WTC11 (cell line): ENCODE measurements at regions not wholly inside any gene's neighbourhood (a gene's known extent, or its start where the extent isn't known, plus 50 kb on each side); places are given as distances from the start of the nearest gene placed in this dataset.

Experiments used
- ATF2 ChIP-seq: sonication (generic); formaldehyde crosslinking; IDR thresholded peaks from 2 replicates; pipeline ENCODE4 v1.8.1; 2022; ENCODE audit warnings: low read depth, missing genetic modification reagents, borderline replicate concordance
- ATF3 ChIP-seq: sonication (generic); formaldehyde crosslinking; conservative IDR thresholded peaks from 2 replicates; pipeline ENCODE4 v1.8.1; 2022; ENCODE audit warnings: mild to moderate bottlenecking, missing genetic modification reagents
- CTCF ChIP-seq: fragments of 200-600 bp; IDR thresholded peaks from 2 replicates; pipeline ENCODE4 v1.8.0; 2022; ENCODE audit warnings: antibody characterized with exemption
- USF2 ChIP-seq: sonication (generic); formaldehyde crosslinking; IDR thresholded peaks from 2 replicates; pipeline ENCODE4 v1.8.1; 2023; ENCODE audit warnings: mild to moderate bottlenecking, missing genetic modification reagents, moderate library complexity

- no peak for TF ChIP-seq CTCF
- TF ChIP-seq USF2 (CRISPR knock-in tag), result no peak
- no peak for TF ChIP-seq ATF2 (CRISPR knock-in tag)
- no peak for TF ChIP-seq ATF3
Measured at GRCh38 chr13:76622315-76623040, 263.7 kb downstream of the KCTD12 start.
